OCI-LY1 (cell line): ENCODE measurements at regions not wholly inside any gene's neighbourhood (a gene's known extent, or its start where the extent isn't known, plus 50 kb on each side); places are given as distances from the start of the nearest gene placed in this dataset.

Experiments used
- H2AFZ ChIP-seq: fragments of 200-600 bp; sonication (generic), shearing (Covaris generic); 2 replicates; pipeline ENCODE4 v1.6.0; 2014; ENCODE audit warnings: antibody characterized with exemption, mild to moderate bottlenecking, low read length
- H3F3A ChIP-seq: fragments of 200-600 bp; sonication (generic), shearing (Covaris generic); 2 replicates; pipeline ENCODE4 v1.6.0; 2014; ENCODE audit warnings: mild to moderate bottlenecking, antibody characterized with exemption, low read length, moderate library complexity; ENCODE audit not compliant: insufficient read depth
- H3K27ac ChIP-seq: fragments of 200-600 bp; sonication (generic); 2 replicates; pipeline ENCODE4 v1.5.1; 2014; ENCODE audit warnings: low read length, mixed run types, mild to moderate bottlenecking, low read depth; ENCODE audit not compliant: poor library complexity, severe bottlenecking
- H3K27me3 ChIP-seq: fragments of 200-600 bp; sonication (generic); 2 replicates; pipeline ENCODE4 v1.6.0; 2014; ENCODE audit warnings: antibody characterized with exemption, mild to moderate bottlenecking, low read length, moderate library complexity; ENCODE audit not compliant: insufficient read depth
- H3K36me3 ChIP-seq: fragments of 200-600 bp; sonication (generic); 2 replicates; pipeline ENCODE4 v1.6.1; 2014; ENCODE audit warnings: mild to moderate bottlenecking, antibody characterized with exemption, low read length, moderate library complexity, mixed read lengths; ENCODE audit not compliant: insufficient read depth
- H3K4me1 ChIP-seq: fragments of 200-600 bp; sonication (generic); 2 replicates; pipeline ENCODE4 v1.5.1; 2014; ENCODE audit warnings: mild to moderate bottlenecking, low read length, moderate library complexity; ENCODE audit not compliant: insufficient read depth, severe bottlenecking
- H3K4me2 ChIP-seq: fragments of 200-600 bp; sonication (generic), shearing (Covaris generic); 2 replicates; pipeline ENCODE4 v1.6.1; 2014; ENCODE audit warnings: low read length
- H3K4me3 ChIP-seq: fragments of 200-600 bp; sonication (generic); 2 replicates; pipeline ENCODE4 v1.5.1; 2014; ENCODE audit warnings: low read length, low read depth, mild to moderate bottlenecking, mixed read lengths; ENCODE audit not compliant: poor library complexity, severe bottlenecking
- H3K79me2 ChIP-seq: fragments of 200-600 bp; shearing (Covaris generic); 2 replicates; pipeline ENCODE4 v1.6.1; 2016; ENCODE audit warnings: mixed run types, low read length, mixed read lengths; ENCODE audit not compliant: insufficient read depth
- H3K9ac ChIP-seq: fragments of 200-600 bp; sonication (generic), shearing (Covaris generic); 2 replicates; pipeline ENCODE4 v1.6.1; 2014; ENCODE audit warnings: mild to moderate bottlenecking, low read length, mixed read lengths
- H3K9me2 ChIP-seq: fragments of 200-600 bp; sonication (generic), shearing (Covaris generic); 2 replicates; pipeline ENCODE4 v1.6.1; 2014; ENCODE audit warnings: low read depth, mild to moderate bottlenecking, low read length, mixed read lengths
- H3K9me3 ChIP-seq: fragments of 200-600 bp; shearing (Covaris generic); 2 replicates; pipeline ENCODE4 v1.6.1; 2014; ENCODE audit warnings: low read length, mixed read lengths
- H4K20me1 ChIP-seq: fragments of 200-600 bp; sonication (generic), shearing (Covaris generic); 2 replicates; pipeline ENCODE4 v1.6.0; 2016; ENCODE audit warnings: mild to moderate bottlenecking, low read length; ENCODE audit not compliant: insufficient read depth
- CTCF ChIP-seq: fragments of 200-600 bp; sonication (generic), shearing (Covaris generic); IDR thresholded peaks from 2 replicates; pipeline ENCODE4 v1.5.1; 2017; ENCODE audit warnings: mild to moderate bottlenecking, antibody characterized with exemption, low read length, moderate library complexity, mixed read lengths
- EZH2 ChIP-seq: fragments of 200-600 bp; sonication (generic), shearing (Covaris generic); IDR thresholded peaks from 2 replicates; pipeline ENCODE4 v1.8.0; 2017; ENCODE audit warnings: borderline replicate concordance, mixed run types, mild to moderate bottlenecking, antibody characterized with exemption, low read length, moderate library complexity, mixed read lengths

- H3K79me2 ChIP-seq, result no peaks in the 10 kb centered on the region
- H2AFZ ChIP-seq, result no peak overlapping the region
- no peak overlapping the region for H3K4me3 ChIP-seq
- H3K36me3 ChIP-seq, result no peaks in the 10 kb centered on the region; the same call in 1 of the 2 replicates
- no peak overlapping the region for H3K27ac ChIP-seq
- no peaks in the 10 kb centered on the region for H3K9me3 ChIP-seq
- no peaks in the 10 kb centered on the region for H4K20me1 ChIP-seq
- no peaks in the 10 kb centered on the region for H3K9me2 ChIP-seq
- no peak for TF ChIP-seq EZH2
- H3F3A ChIP-seq, result no peaks in the 10 kb centered on the region
- no peak overlapping the region for H3K9ac ChIP-seq
- H3K27me3 ChIP-seq, result no peaks in the 10 kb centered on the region
- no peaks in the 10 kb centered on the region for H3K4me1 ChIP-seq
- H3K4me2 ChIP-seq, result no peak overlapping the region
Observed at GRCh38 chr14:61120576-61120975, 139.5 kb downstream of the SLC38A6 start.

DNA sequence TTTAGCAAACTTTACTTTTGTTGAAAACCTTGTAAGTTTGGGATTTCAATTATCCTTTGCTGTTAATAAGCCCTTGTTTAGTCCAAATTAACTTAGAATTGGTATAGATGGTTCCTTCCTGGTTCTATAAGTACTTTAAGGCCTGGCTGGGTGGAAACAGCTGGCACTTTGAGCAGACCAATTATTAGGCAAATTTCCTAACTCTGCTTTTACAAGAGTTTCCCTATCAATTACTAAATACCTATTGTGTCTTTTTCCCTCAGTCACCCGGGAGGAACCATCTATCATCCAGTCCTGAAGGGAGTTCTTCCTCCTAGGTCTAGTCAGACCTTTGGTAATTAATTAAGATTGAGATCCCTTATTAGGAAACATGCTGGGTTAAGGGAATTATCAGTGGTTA lies 138.0 kb downstream of the SLC38A6 start:
- H3K27ac ChIP-seq, result no peak overlapping the region
- H3K4me2 ChIP-seq, result no peak overlapping the region
- H3K4me3 ChIP-seq, result no peak overlapping the region
- H3K27me3 ChIP-seq, result no peaks in the 10 kb centered on the region
- no peaks in the 10 kb centered on the region for H3F3A ChIP-seq
- H3K36me3 ChIP-seq, result peaks cover 1% of the 10 kb centered on the region; the same call in 1 of the 2 replicates
- H3K9ac ChIP-seq, result no peak overlapping the region
- H4K20me1 ChIP-seq, result no peaks in the 10 kb centered on the region
- H3K9me3 ChIP-seq, result peaks cover 5% of the 10 kb centered on the region
- no peaks in the 10 kb centered on the region for H3K9me2 ChIP-seq
- no peak overlapping the region for H2AFZ ChIP-seq
- TF ChIP-seq CTCF (no peak), EZH2 (no peak)
- no peaks in the 10 kb centered on the region for H3K79me2 ChIP-seq
- H3K4me1 ChIP-seq, result no peaks in the 10 kb centered on the region

GRCh38 chr14:61116369-61116768 lies 135.3 kb downstream of the SLC38A6 start:
- H3F3A ChIP-seq, result no peaks in the 10 kb centered on the region
- H2AFZ ChIP-seq, result no peak overlapping the region
- peaks cover 6% of the 10 kb centered on the region for H3K9me3 ChIP-seq
- no peaks in the 10 kb centered on the region for H3K27me3 ChIP-seq
- no peak overlapping the region for H3K4me3 ChIP-seq
- peaks cover 7% of the 10 kb centered on the region; the same call in 1 of the 2 replicates for H3K36me3 ChIP-seq
- H4K20me1 ChIP-seq, result no peaks in the 10 kb centered on the region
- H3K4me1 ChIP-seq, result no peaks in the 10 kb centered on the region
- no peaks in the 10 kb centered on the region for H3K9me2 ChIP-seq
- no peak overlapping the region for H3K4me2 ChIP-seq
- H3K27ac ChIP-seq, result no peak overlapping the region
- H3K79me2 ChIP-seq, result no peaks in the 10 kb centered on the region
- TF ChIP-seq CTCF (no peak), EZH2 (no peak)
- no peak overlapping the region for H3K9ac ChIP-seq

DNA sequence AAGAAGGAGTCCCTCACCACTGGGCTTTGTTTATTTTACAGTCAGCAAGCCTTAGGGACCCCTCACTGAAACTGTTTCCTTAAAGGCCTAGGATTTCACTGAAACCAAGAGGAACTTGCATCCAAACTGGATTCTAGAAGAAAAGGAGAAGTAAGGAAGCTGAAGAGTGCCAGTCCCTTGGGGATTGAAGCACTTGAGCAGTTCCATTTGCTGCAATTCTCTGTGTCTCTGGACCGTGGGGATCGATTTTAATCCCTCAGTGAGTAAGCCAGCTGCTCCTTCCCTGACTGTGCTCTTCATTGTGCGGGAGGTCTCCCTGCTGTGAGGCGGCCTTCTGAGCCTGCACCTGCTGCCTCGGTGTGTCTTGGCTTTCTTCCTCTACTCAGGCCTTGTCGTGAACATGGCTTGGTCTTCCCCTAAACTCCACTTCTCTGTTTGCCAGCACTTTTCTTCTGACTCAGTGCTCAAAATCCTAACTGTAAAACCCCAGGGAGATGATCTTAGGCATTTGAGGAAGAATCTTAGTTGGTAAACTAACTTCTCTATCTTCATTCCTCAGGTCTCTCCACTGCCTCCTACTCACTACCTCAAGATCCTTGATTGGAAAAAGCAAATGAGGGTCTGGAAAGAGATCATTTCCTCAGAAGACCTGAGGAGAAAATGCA lies 132.6 kb downstream of the SLC38A6 start:
- no peak for TF ChIP-seq CTCF
- TF ChIP-seq EZH2, result no peak
- H3K9ac ChIP-seq, result no peak overlapping the region

More for the DNA sequence above, 132.6 kb downstream of the SLC38A6 start:
- H3K27me3 ChIP-seq, result no peaks in the 10 kb centered on the region
- H3K4me3 ChIP-seq, result no peak overlapping the region
- no peaks in the 10 kb centered on the region for H3K4me1 ChIP-seq
- H2AFZ ChIP-seq, result no peak overlapping the region
- H3K36me3 ChIP-seq, result peaks cover 7% of the 10 kb centered on the region; the same call in 1 of the 2 replicates
- peaks cover 6% of the 10 kb centered on the region for H3K9me3 ChIP-seq
- no peaks in the 10 kb centered on the region for H4K20me1 ChIP-seq
- H3K79me2 ChIP-seq, result no peaks in the 10 kb centered on the region
- H3K4me2 ChIP-seq, result no peak overlapping the region
- H3F3A ChIP-seq, result no peaks in the 10 kb centered on the region
- H3K27ac ChIP-seq, result no peak overlapping the region
- H3K9me2 ChIP-seq, result no peaks in the 10 kb centered on the region
